Esophagus squamous epithelium (tissue), 5 donors: ENCODE measurements at regions not wholly inside any gene's neighbourhood (a gene's known extent, or its start where the extent isn't known, plus 50 kb on each side); places are given as distances from the start of the nearest gene placed in this dataset.

Source experiments
- DNase-seq: peaks from one replicate; lab custom pipeline; 2025; lab: John Stamatoyannopoulos, UW
- H3K27ac ChIP-seq, 4 donors: fragments of 200-600 bp; sonication (generic); one replicate each; pipeline ENCODE4 v1.5.1; 2016 to 2019; ENCODE audit warnings: mild to moderate bottlenecking in 1 of 4
- H3K27me3 ChIP-seq, 4 donors: fragments of 200-600 bp; sonication (generic); 1 replicate in 3 of 4; 2 replicates in 1 of 4; pipeline versions ENCODE4 v1.5.1 to v1.6.0; 2017 to 2021; ENCODE audit warnings: antibody characterized with exemption in 1 of 4
- H3K36me3 ChIP-seq, 3 donors: fragments of 200-600 bp; sonication (generic); one replicate each; pipeline ENCODE4 v1.5.1; 2016 to 2019
- H3K4me1 ChIP-seq, 3 donors: fragments of 200-600 bp; sonication (generic); one replicate each; pipeline ENCODE4 v1.5.1; 2017 to 2019
- H3K4me3 ChIP-seq, 4 donors: fragments of 200-600 bp; sonication (generic); 1 replicate in 3 of 4; 2 replicates in 1 of 4; pipeline ENCODE4 v1.5.1; 2016 to 2019; ENCODE audit warnings: mild to moderate bottlenecking in 2 of 4, moderate library complexity in 1 of 4
- H3K9me3 ChIP-seq, 3 donors: fragments of 200-600 bp; sonication (generic); one replicate each; pipeline ENCODE4 v1.5.1; 2016 to 2019
- CTCF ChIP-seq, 6 experiments: fragments of 450-650 bp in 4 of 6; fragments of 200-600 bp in 2 of 6; sonication (generic) in 2 of 6; IDR thresholded peaks; one replicate each; pipeline ENCODE4 v1.5.1; 2016 to 2019; ENCODE audit warnings: antibody characterized with exemption in 6 of 6, mild to moderate bottlenecking in 4 of 6, moderate library complexity in 4 of 6
- POLR2A ChIP-seq, 4 donors: fragments of 450-650 bp; IDR thresholded peaks; one replicate each; pipeline ENCODE4 v1.6.1; 2017; ENCODE audit warnings: antibody characterized with exemption in 4 of 4, mild to moderate bottlenecking in 4 of 4, moderate library complexity in 3 of 4
- WGBS, 2 donors: methylation state at CpG; one replicate each; pipeline ENCODE4 v1.1.5; 2018; 5-methylcytosine and 5-hydroxymethylcytosine counted together
- intact Hi-C: fragments of 100-400 bp; cut with DNase I; formaldehyde crosslinking; loops from one replicate; pipeline ENCODE4 v1.15.0; 2022
- donor health status: DM: yes; HTN: yes; CAD: no.

GRCh38 chr18:60050821-60051220 is 151.0 kb downstream of the PMAIP1 start:
- Histone ChIP-seq H3K4me1 (no peaks in the 10 kb centered on the region), H3K4me3 (no peak overlapping the region), H3K27ac (no peak overlapping the region), H3K36me3 (no peaks in the 10 kb centered on the region), H3K9me3 (no peaks in the 10 kb centered on the region), H3K27me3 (no peaks in the 10 kb centered on the region)
- WGBS, 2 donors, result 72 to 80% methylated on average over 1 of the region's 1 CpG
- intact Hi-C loops, result no loop called here
- TF ChIP-seq POLR2A (IDR thresholded peaks at IDR 0.05) (no peak), CTCF (IDR thresholded peaks at IDR 0.05) (no peak)
- no peak for DNase-seq

- intact Hi-C loops, result no loop called here
- H3K4me1 ChIP-seq, result no peaks in the 10 kb centered on the region
- H3K27me3 ChIP-seq, result no peaks in the 10 kb centered on the region
These were observed 149.4 kb downstream of the PMAIP1 start for GRCh38 chr18:60049172-60049571.

GRCh38 chr18:60047556-60047955 is 147.8 kb downstream of the PMAIP1 start:
- DNase-seq, result no peak
- no peak overlapping the region for H3K4me3 ChIP-seq
- intact Hi-C loops, result no loop called here
- no peaks in the 10 kb centered on the region for H3K4me1 ChIP-seq
- H3K27ac ChIP-seq, result no peak overlapping the region
- H3K27me3 ChIP-seq, result no peaks in the 10 kb centered on the region
- no peaks in the 10 kb centered on the region for H3K36me3 ChIP-seq
- no peaks in the 10 kb centered on the region for H3K9me3 ChIP-seq
- TF ChIP-seq CTCF (IDR thresholded peaks at IDR 0.05), result no peak
- no peak for TF ChIP-seq POLR2A (IDR thresholded peaks at IDR 0.05)

More at GRCh38 chr18:60049172-60049571, 149.4 kb downstream of the PMAIP1 start:
- no peak overlapping the region for H3K4me3 ChIP-seq
- H3K9me3 ChIP-seq, result no peaks in the 10 kb centered on the region
- TF ChIP-seq CTCF (IDR thresholded peaks at IDR 0.05) (no peak), POLR2A (IDR thresholded peaks at IDR 0.05) (no peak)
- no peaks in the 10 kb centered on the region for H3K36me3 ChIP-seq
- no peak overlapping the region for H3K27ac ChIP-seq
- DNase-seq, result no peak

- Histone ChIP-seq H3K4me1 (no peaks in the 10 kb centered on the region), H3K4me3 (no peak overlapping the region), H3K27ac (no peak overlapping the region), H3K27me3 (no peaks in the 10 kb centered on the region), H3K36me3 (no peaks in the 10 kb centered on the region), H3K9me3 (no peaks in the 10 kb centered on the region)
- no peak for DNase-seq
- intact Hi-C loops, result no loop called here
- WGBS, 2 donors, result 39 to 58% methylated on average over 2 of the region's 2 CpGs
- TF ChIP-seq CTCF (IDR thresholded peaks at IDR 0.05), result no peak
- TF ChIP-seq POLR2A (IDR thresholded peaks at IDR 0.05), result no peak
These were observed 144.7 kb downstream of the PMAIP1 start for GRCh38 chr18:60044290-60045006.

GRCh38 chr18:60040971-60041370 is 141.2 kb downstream of the PMAIP1 start:
- TF ChIP-seq CTCF (IDR thresholded peaks at IDR 0.05) (no peak), POLR2A (IDR thresholded peaks at IDR 0.05) (no peak)
- no peaks in the 10 kb centered on the region for H3K9me3 ChIP-seq
- H3K27ac ChIP-seq, result no peak overlapping the region
- 77 to 100% methylated on average over 1 of the region's 1 CpG for WGBS, 2 donors
- H3K4me1 ChIP-seq, result no peaks in the 10 kb centered on the region
- intact Hi-C loops, result no loop called here
- H3K27me3 ChIP-seq, result no peaks in the 10 kb centered on the region
- H3K4me3 ChIP-seq, result no peak overlapping the region
- H3K36me3 ChIP-seq, result no peaks in the 10 kb centered on the region
- no peak for DNase-seq
